GM18873 (cell line): ENCODE measurements at regions not wholly inside any gene's neighbourhood (a gene's known extent, or its start where the extent isn't known, plus 50 kb on each side); places are given as distances from the start of the nearest gene placed in this dataset.

ENCODE experiments used
- ATAC-seq: cut with Tn5 transposase; IDR thresholded peaks from one replicate; pipeline ENCODE4 v1.9.1; 2021; ENCODE audit warnings: mild to moderate bottlenecking, moderate library complexity, moderate number of reproducible peaks; ENCODE audit not compliant: unreplicated experiment, low FRiP score

- no peak for ATAC-seq
These were observed 83.6 kb upstream of the ARHGAP5 start for GRCh38 chr14:31993521-31993951.

GRCh38 chr14:31994391-31995033, 82.6 kb upstream of the ARHGAP5 start:
- no peak for ATAC-seq

- ATAC-seq: no peak
These were observed 73.5 kb upstream of the ARHGAP5 start for GRCh38 chr14:32003585-32003984.

GRCh38 chr14:32004300-32004699, 72.8 kb upstream of the ARHGAP5 start:
- ATAC-seq: no peak

GRCh38 chr14:32005628-32006027, 71.5 kb upstream of the ARHGAP5 start:
- ATAC-seq: no peak

GRCh38 chr14:32006263-32007110, 70.6 kb upstream of the ARHGAP5 start:
- ATAC-seq: no peak

- no peak for ATAC-seq
These were observed 69.2 kb upstream of the ARHGAP5 start for GRCh38 chr14:32007755-32008362.

GRCh38 chr14:32008602-32009193, 68.4 kb upstream of the ARHGAP5 start:
- no peak for ATAC-seq

GRCh38 chr14:32009221-32009975, 67.7 kb upstream of the ARHGAP5 start:
- ATAC-seq: no peak

GRCh38 chr14:32009976-32010581, 67.0 kb upstream of the ARHGAP5 start:
- no peak for ATAC-seq

GRCh38 chr14:32010604-32011125, 66.4 kb upstream of the ARHGAP5 start:
- no peak for ATAC-seq

GRCh38 chr14:32011225-32011624, 65.9 kb upstream of the ARHGAP5 start:
- no peak for ATAC-seq

- no peak for ATAC-seq
These were observed 65.0 kb upstream of the ARHGAP5 start for GRCh38 chr14:32012062-32012461.

GRCh38 chr14:32012571-32012970, 64.5 kb upstream of the ARHGAP5 start:
- no peak for ATAC-seq

GRCh38 chr14:32013083-32013482, 64.0 kb upstream of the ARHGAP5 start:
- ATAC-seq: no peak

GRCh38 chr14:32014057-32014456, 63.0 kb upstream of the ARHGAP5 start:
- no peak for ATAC-seq

GRCh38 chr14:32014498-32014897, 62.6 kb upstream of the ARHGAP5 start:
- ATAC-seq: no peak

GRCh38 chr14:32015166-32015565, 61.9 kb upstream of the ARHGAP5 start:
- ATAC-seq: no peak

- no peak for ATAC-seq
These were observed 59.5 kb upstream of the ARHGAP5 start for GRCh38 chr14:32017587-32017986.
